Lower leg skin (tissue), 4 donors: ENCODE measurements at regions not wholly inside any gene's neighbourhood (a gene's known extent, or its start where the extent isn't known, plus 50 kb on each side); places are given as distances from the start of the nearest gene placed in this dataset.

ENCODE experiments used
- DNase-seq, 2 donors: peaks; one replicate each; pipeline ENCODE4 v3.0.0-alpha.2; 2019; ENCODE audit warnings: low spot score in 2 of 2
- H3K4me3 ChIP-seq: fragments of 200-600 bp; sonication (generic); 2 replicates; pipeline ENCODE4 v1.5.1; 2017; ENCODE audit warnings: mild to moderate bottlenecking, low read depth; ENCODE audit not compliant: poor library complexity, severe bottlenecking
- POLR2A ChIP-seq, 2 donors: fragments of 450-650 bp; IDR thresholded peaks; one replicate each; pipeline ENCODE4 v1.6.1; 2016 to 2017; ENCODE audit warnings: antibody characterized with exemption in 2 of 2, mild to moderate bottlenecking in 1 of 2, moderate library complexity in 1 of 2
- WGBS, 2 donors: methylation state at CpG; one replicate each; pipeline ENCODE4 v1.1.5; 2018; 5-methylcytosine and 5-hydroxymethylcytosine counted together
- intact Hi-C: fragments of 100-400 bp; cut with DNase I; formaldehyde crosslinking; loops from one replicate; pipeline ENCODE4 v1.15.0; 2023; ENCODE audit warnings: low total_unique reads
- TF ChIP-seq, protein P1 (sequence below), 3 donors: fragments of 450-650 bp; IDR thresholded peaks; one replicate each; pipeline ENCODE4 v1.5.1; 2016; ENCODE audit warnings: antibody characterized with exemption in 3 of 3, mild to moderate bottlenecking in 3 of 3, moderate library complexity in 2 of 3

- DNase-seq: no peak
- TF ChIP-seq, protein P1, sequence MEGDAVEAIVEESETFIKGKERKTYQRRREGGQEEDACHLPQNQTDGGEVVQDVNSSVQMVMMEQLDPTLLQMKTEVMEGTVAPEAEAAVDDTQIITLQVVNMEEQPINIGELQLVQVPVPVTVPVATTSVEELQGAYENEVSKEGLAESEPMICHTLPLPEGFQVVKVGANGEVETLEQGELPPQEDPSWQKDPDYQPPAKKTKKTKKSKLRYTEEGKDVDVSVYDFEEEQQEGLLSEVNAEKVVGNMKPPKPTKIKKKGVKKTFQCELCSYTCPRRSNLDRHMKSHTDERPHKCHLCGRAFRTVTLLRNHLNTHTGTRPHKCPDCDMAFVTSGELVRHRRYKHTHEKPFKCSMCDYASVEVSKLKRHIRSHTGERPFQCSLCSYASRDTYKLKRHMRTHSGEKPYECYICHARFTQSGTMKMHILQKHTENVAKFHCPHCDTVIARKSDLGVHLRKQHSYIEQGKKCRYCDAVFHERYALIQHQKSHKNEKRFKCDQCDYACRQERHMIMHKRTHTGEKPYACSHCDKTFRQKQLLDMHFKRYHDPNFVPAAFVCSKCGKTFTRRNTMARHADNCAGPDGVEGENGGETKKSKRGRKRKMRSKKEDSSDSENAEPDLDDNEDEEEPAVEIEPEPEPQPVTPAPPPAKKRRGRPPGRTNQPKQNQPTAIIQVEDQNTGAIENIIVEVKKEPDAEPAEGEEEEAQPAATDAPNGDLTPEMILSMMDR (IDR thresholded peaks at IDR 0.05): no peak
- no peak for TF ChIP-seq POLR2A (IDR thresholded peaks at IDR 0.05)
- intact Hi-C loops: no loop called here
- H3K4me3 ChIP-seq: no peak overlapping the region
- WGBS, 2 donors: 50 to 59% methylated on average over 5 of the region's 5 CpGs
Observed at GRCh38 chr9:90271707-90272106, 370.9 kb downstream of the DIRAS2 start.

DNA sequence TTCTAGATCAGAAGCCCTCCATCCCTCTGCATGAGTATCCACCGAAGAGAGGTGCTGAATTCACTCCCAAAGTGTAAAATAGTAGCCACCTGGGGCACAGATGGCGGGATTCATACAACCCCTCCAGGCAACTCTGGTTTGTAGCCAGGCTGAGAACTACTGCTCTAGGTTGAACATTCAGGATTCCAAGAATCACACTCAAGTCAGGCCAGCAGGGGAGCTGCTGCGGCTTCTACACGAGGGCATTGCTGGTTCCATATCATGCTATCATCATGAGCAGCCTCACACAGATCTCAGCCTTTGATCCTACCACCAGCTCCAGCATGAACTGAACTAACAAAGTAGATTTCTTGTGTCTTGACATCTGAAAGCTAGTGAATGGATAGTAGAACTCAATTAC is 367.9 kb downstream of the DIRAS2 start:
- DNase-seq: no peak
- TF ChIP-seq POLR2A (IDR thresholded peaks at IDR 0.05): no peak
- TF ChIP-seq, protein P1 (IDR thresholded peaks at IDR 0.05): no peak
- H3K4me3 ChIP-seq: no peak overlapping the region
- intact Hi-C loops: no loop called here
- WGBS, 2 donors: 76 to 87% methylated on average over 4 of the region's 4 CpGs

DNA sequence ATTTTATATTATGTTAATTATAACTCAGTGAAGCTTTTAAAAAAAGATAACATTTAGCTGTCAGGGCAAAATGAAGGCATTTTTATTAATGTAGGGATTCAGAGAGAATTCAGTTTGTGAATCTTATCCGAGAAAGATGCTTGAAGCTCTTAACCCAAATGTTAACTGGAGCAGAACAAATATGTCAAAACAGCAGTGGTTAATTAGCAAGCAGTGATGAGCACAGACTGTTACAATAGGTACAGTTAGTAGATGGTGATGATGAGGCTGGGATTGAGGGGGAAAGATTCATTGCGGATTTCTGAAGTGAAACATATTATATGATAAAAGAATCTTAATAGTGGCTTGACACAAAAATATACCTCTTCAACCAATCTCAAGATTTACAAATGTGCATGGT is 356.7 kb downstream of the DIRAS2 start:
- intact Hi-C loops: no loop called here
- no peak for DNase-seq
- no peak overlapping the region for H3K4me3 ChIP-seq
- no peak for TF ChIP-seq POLR2A (IDR thresholded peaks at IDR 0.05)
- TF ChIP-seq, protein P1 (IDR thresholded peaks at IDR 0.05): no peak
- 85 to 88% methylated on average over 2 of the region's 2 CpGs for WGBS, 2 donors

DNA sequence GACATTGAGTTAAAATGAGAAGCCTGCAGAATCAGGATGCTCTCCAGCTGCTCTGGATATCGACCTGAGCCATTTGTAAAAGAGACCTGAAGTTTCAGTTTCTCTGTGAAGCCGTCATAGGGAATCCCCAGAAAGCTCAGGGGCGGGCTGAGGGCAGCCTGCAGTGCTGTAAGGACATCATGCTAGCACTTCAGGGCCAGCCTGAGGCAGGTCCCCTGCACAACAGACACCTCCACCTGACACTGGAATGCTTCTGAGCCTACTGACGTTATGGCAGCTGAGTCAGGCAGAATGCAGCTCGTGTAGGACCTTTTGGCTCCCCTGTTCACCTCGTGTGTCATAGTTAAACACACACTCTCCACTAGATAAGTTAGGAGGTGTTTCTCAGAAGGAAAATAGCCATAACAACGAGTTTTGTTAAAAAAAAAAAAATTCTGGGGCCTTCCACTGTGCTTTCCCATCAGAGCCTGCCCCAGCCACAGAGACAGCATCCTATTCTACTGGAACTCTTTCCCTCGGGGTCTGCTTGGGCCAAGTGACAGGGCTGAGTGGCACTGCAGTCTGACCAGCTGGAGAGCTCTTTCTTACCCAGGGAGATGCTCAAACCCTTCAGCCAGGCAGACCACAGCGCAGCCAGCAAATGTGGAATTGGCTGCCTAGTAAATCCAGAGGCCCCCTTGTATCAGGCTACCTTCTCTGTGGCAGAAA is 354.9 kb downstream of the DIRAS2 start:
- 63 to 64% methylated on average over 9 of the region's 9 CpGs for WGBS, 2 donors
- TF ChIP-seq, protein P1 (IDR thresholded peaks at IDR 0.05): no peak
- no peak for TF ChIP-seq POLR2A (IDR thresholded peaks at IDR 0.05)
- no peak overlapping the region for H3K4me3 ChIP-seq
- DNase-seq: no peak
- intact Hi-C loops: no loop called here

GRCh38 chr9:90288275-90288639 is 354.4 kb downstream of the DIRAS2 start:
- intact Hi-C loops: no loop called here
- no peak for DNase-seq

More at GRCh38 chr9:90288275-90288639, 354.4 kb downstream of the DIRAS2 start:
- TF ChIP-seq POLR2A (IDR thresholded peaks at IDR 0.05): no peak
- TF ChIP-seq, protein P1 (IDR thresholded peaks at IDR 0.05): no peak
- no peak overlapping the region for H3K4me3 ChIP-seq
- WGBS, 2 donors: 87 to 90% methylated on average over 2 of the region's 2 CpGs
